ENCODE measurements at regions not wholly inside any gene's neighbourhood (a gene's known extent, or its start where the extent isn't known, plus 50 kb on each side); places are given as distances from the start of the nearest gene placed in this dataset.
"Not testable (repeated sequence)": the region's sequence is repeated elsewhere in the genome, so short reads cannot be mapped to it uniquely, and the experiment has no call there.

DNA sequence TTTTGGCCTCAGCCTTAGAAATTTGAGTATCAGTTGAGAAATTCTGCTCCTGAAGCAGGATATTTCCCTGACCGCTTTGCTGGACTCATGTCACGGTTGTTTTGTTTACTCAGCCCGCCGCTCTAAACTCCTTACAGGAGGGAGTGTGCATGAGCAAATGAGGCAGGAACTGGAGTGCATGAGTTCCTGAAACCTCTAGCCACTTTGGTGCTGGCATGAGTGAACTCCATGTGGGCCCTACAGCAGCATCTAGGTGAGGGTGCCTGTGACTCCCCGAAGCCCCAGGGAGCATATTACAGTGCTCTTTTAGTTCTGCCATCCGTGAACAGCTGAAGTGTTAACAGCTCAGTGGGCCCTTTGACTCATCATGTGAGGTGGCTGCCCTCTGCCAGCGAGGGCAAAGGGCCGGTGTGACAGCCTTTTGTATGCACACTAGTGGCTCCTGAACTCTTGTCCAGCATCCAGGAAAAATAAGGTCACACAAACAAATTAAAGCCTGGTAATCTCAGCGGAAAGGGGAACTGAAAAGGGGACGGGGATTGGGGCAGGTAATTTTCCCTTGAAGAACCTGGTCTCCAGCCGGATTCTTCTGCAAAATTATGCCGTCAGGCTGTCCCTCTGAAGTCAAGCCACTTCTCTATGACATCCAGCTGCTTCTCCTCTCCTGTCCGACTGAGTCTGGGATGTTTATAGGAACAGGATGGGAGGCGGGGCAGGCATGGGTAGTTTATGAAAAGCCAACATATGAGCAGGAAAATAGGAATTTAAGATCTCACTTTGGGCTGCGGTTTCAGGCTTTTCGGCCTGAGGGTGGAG, 1668.7 kb downstream of the SUCLG1 start:
- Histone ChIP-seq H3K36me3 (ENCODE audit: insufficient read depth, low read length) (no peaks in the 10 kb centered on the region), H3K9me3 (ENCODE audit: insufficient read depth, low read depth, low read length) (no peaks in the 10 kb centered on the region), H3K27ac (ENCODE audit: low read depth, low read length) (no peak overlapping the region), H3K9ac (ENCODE audit: low read depth, low read length) (no peak overlapping the region), H3K4me1 (ENCODE audit: insufficient read depth, low read length) (no peaks in the 10 kb centered on the region), H3K27me3 (ENCODE audit: insufficient read depth, low read length) (no peaks in the 10 kb centered on the region), H3K4me3 (ENCODE audit: low read length) (no peak overlapping the region)
- 91% methylated on average over 16 of the region's 16 CpGs for WGBS

DNA sequence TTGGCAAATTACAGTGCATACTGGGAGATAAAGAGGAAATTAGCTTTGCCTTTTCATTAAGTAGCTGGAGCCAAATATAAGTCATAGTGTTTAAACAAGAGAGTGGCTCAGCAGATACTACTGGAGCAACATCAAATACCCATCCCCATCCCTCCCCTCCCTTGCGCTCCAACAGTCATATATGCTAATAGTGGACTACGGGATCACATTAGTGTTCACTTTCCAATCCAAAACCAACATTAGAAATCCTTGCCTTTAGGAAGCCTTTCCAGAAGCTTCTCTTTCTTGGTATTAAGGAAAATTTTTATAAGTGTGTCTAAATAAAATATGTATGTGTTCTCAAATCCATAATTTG, 1669.3 kb downstream of the SUCLG1 start:
- H3K27ac ChIP-seq (ENCODE audit: low read depth, low read length) = no peak overlapping the region
- no peak overlapping the region for H3K4me3 ChIP-seq (ENCODE audit: low read length)
- H3K36me3 ChIP-seq (ENCODE audit: insufficient read depth, low read length) = no peaks in the 10 kb centered on the region
- no peaks in the 10 kb centered on the region for H3K4me1 ChIP-seq (ENCODE audit: insufficient read depth, low read length)
- no peaks in the 10 kb centered on the region for H3K9me3 ChIP-seq (ENCODE audit: insufficient read depth, low read depth, low read length)
- no peaks in the 10 kb centered on the region for H3K27me3 ChIP-seq (ENCODE audit: insufficient read depth, low read length)
- no peak overlapping the region for H3K9ac ChIP-seq (ENCODE audit: low read depth, low read length)
- 92% methylated on average over 2 of the region's 2 CpGs for WGBS

DNA sequence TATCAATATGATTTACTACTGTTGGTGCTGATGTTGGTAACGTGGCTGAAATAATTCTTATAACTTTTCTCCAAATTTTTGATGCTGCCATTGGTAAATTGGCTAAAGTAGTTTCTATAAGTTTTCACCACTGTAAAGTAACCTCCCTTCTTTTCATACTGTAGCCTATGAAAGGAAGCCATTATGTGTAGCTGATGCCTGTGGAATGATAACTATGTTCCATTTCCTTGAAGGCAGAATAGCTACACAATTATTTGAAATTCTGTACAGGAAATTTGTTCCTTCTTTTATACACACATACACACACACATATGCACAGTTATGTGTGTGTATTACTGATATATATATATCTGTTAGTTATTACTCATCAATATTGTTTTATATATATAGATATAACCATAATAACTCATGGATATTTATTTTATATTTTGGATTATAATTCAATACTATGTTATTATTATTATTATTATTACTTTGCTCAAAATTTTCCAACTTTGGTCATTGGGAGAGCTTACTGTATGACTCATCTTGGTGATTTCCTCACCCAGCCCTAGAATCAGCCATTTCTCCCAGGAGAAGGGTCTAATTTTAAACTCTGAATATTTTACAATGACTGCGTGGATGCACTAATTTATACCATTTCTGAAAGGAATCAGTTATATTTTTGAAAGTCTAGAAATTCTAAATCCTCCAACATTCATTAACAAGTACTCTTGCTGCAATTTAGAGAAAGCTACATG, 1677.7 kb downstream of the SUCLG1 start:
- no peak overlapping the region for H3K27ac ChIP-seq (ENCODE audit: low read depth, low read length)
- H3K9ac ChIP-seq (ENCODE audit: low read depth, low read length) = no peak overlapping the region
- no peaks in the 10 kb centered on the region for H3K36me3 ChIP-seq (ENCODE audit: insufficient read depth, low read length)
- no peaks in the 10 kb centered on the region for H3K27me3 ChIP-seq (ENCODE audit: insufficient read depth, low read length)
- H3K4me1 ChIP-seq (ENCODE audit: insufficient read depth, low read length) = no peaks in the 10 kb centered on the region
- H3K9me3 ChIP-seq (ENCODE audit: insufficient read depth, low read depth, low read length) = no peaks in the 10 kb centered on the region
- no peak overlapping the region for H3K4me3 ChIP-seq (ENCODE audit: low read length)
- WGBS = no CpG with 5 or more reads among the region's 2 CpGs

GRCh38 chr2:82780050-82780449, 1679.0 kb downstream of the SUCLG1 start:
- 93% methylated on average over 7 of the region's 7 CpGs for WGBS
- no peak overlapping the region for H3K4me3 ChIP-seq (ENCODE audit: low read length)
- no peak overlapping the region for H3K27ac ChIP-seq (ENCODE audit: low read depth, low read length)
- H3K36me3 ChIP-seq (ENCODE audit: insufficient read depth, low read length) = no peaks in the 10 kb centered on the region
- no peaks in the 10 kb centered on the region for H3K27me3 ChIP-seq (ENCODE audit: insufficient read depth, low read length)
- no peaks in the 10 kb centered on the region for H3K4me1 ChIP-seq (ENCODE audit: insufficient read depth, low read length)
- no peak overlapping the region for H3K9ac ChIP-seq (ENCODE audit: low read depth, low read length)
- no peaks in the 10 kb centered on the region for H3K9me3 ChIP-seq (ENCODE audit: insufficient read depth, low read depth, low read length)

DNA sequence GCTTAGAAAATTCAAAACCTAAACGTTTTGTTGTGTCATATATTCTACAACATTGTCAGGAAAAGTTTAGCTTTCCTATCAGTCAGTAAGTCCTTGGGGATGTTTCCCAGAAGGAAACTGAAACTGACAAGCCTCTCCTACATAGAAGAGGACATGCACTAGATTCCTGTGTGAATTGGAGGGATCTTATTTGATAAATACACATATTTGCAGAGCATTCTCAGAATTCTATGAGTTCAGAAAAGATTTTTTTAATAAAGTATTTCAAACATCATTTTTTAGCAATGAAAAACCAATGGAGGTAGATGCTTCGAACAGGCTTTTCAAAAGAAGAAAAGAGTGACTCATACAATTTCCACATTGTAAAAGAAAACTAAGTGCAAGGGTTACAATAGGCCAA, 1706.7 kb downstream of the SUCLG1 start:
- no peaks in the 10 kb centered on the region for H3K4me1 ChIP-seq (ENCODE audit: insufficient read depth, low read length)
- WGBS = 80% methylated on average over 1 of the region's 2 CpGs
- peaks cover 10% of the 10 kb centered on the region for H3K9me3 ChIP-seq (ENCODE audit: insufficient read depth, low read depth, low read length)
- H3K36me3 ChIP-seq (ENCODE audit: insufficient read depth, low read length) = no peaks in the 10 kb centered on the region
- no peak overlapping the region for H3K9ac ChIP-seq (ENCODE audit: low read depth, low read length)
- no peak overlapping the region for H3K27ac ChIP-seq (ENCODE audit: low read depth, low read length)
- no peaks in the 10 kb centered on the region for H3K27me3 ChIP-seq (ENCODE audit: insufficient read depth, low read length)
- no peak overlapping the region for H3K4me3 ChIP-seq (ENCODE audit: low read length)

- Histone ChIP-seq H3K9ac (ENCODE audit: low read depth, low read length) (no peak overlapping the region), H3K27me3 (ENCODE audit: insufficient read depth, low read length) (no peaks in the 10 kb centered on the region), H3K36me3 (ENCODE audit: insufficient read depth, low read length) (no peaks in the 10 kb centered on the region), H3K27ac (ENCODE audit: low read depth, low read length) (no peak overlapping the region), H3K4me3 (ENCODE audit: low read length) (no peak overlapping the region), H3K9me3 (ENCODE audit: insufficient read depth, low read depth, low read length) (peaks cover 10% of the 10 kb centered on the region), H3K4me1 (ENCODE audit: insufficient read depth, low read length) (no peaks in the 10 kb centered on the region)
- WGBS = 100% methylated on average over 2 of the region's 2 CpGs
These were observed 1710.4 kb downstream of the SUCLG1 start for GRCh38 chr2:82748653-82749052.

DNA sequence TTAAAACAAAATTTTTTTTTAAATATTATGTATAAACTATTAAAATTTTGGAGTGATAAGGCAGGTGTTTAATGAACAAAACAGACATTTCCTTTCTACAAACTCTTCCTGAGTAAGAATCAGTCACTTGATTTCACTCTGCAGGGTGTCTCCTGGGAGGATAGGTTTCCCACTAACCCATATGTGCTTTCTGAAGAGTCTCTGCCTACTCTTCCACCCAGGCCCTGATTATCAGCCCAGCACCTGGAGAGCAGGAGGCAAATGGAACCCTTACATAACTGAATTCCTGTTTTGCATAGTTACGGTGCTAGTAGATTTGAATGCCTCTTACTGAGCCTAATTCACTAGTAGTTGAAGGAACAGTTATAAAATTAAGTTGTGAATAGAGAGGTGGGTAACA, 1718.6 kb downstream of the SUCLG1 start:
- Histone ChIP-seq H3K9me3 (ENCODE audit: insufficient read depth, low read depth, low read length) (no peaks in the 10 kb centered on the region), H3K27me3 (ENCODE audit: insufficient read depth, low read length) (no peaks in the 10 kb centered on the region), H3K4me1 (ENCODE audit: insufficient read depth, low read length) (peaks cover 4% of the 10 kb centered on the region; the same call in 1 of the 2 replicates), H3K4me3 (ENCODE audit: low read length) (no peak overlapping the region), H3K36me3 (ENCODE audit: insufficient read depth, low read length) (no peaks in the 10 kb centered on the region), H3K9ac (ENCODE audit: low read depth, low read length) (no peak overlapping the region), H3K27ac (ENCODE audit: low read depth, low read length) (no peak overlapping the region)
- WGBS = 83% methylated on average over 1 of the region's 1 CpG

- not testable (repeated sequence) for H3K27ac ChIP-seq (ENCODE audit: low read depth, low read length); H3K9ac ChIP-seq (ENCODE audit: low read depth, low read length); H3K4me1 ChIP-seq (ENCODE audit: insufficient read depth, low read length); H3K9me3 ChIP-seq (ENCODE audit: insufficient read depth, low read depth, low read length); H3K27me3 ChIP-seq (ENCODE audit: insufficient read depth, low read length); H3K4me3 ChIP-seq (ENCODE audit: low read length); H3K36me3 ChIP-seq (ENCODE audit: insufficient read depth, low read length)
- WGBS = 97% methylated on average over 15 of the region's 15 CpGs
These were observed 1721.1 kb downstream of the SUCLG1 start for GRCh38 chr2:82737965-82738364.

GRCh38 chr2:82735336-82735735, 1723.7 kb downstream of the SUCLG1 start:
- H3K9me3 ChIP-seq (ENCODE audit: insufficient read depth, low read depth, low read length) = no peaks in the 10 kb centered on the region
- H3K27ac ChIP-seq (ENCODE audit: low read depth, low read length) = no peak overlapping the region
- H3K4me3 ChIP-seq (ENCODE audit: low read length) = no peak overlapping the region
- WGBS = 97% methylated on average over 2 of the region's 2 CpGs
- no peaks in the 10 kb centered on the region for H3K36me3 ChIP-seq (ENCODE audit: insufficient read depth, low read length)
- H3K27me3 ChIP-seq (ENCODE audit: insufficient read depth, low read length) = no peaks in the 10 kb centered on the region
- H3K4me1 ChIP-seq (ENCODE audit: insufficient read depth, low read length) = no peaks in the 10 kb centered on the region
- no peak overlapping the region for H3K9ac ChIP-seq (ENCODE audit: low read depth, low read length)

DNA sequence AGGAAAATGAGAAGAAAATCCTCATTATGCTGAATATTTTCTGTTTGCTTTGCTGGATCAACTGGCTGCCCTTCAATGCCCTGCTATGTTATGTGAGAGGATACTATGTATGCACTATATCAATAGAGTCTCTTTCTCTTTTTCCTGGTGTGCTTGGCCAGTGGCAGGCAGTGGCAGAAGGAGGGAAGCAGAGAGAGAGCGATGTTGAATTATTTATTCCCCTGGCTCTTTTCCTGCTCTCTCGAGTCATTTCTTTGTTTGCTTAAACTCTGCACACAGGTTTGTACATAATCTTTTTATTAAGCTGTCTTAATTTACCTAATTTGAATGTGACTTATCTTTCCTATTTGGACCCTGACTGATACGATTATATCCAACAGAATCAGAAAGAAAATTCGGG, 1727.3 kb downstream of the SUCLG1 start:
- Histone ChIP-seq H3K9me3 (ENCODE audit: insufficient read depth, low read depth, low read length) (no peaks in the 10 kb centered on the region), H3K27ac (ENCODE audit: low read depth, low read length) (no peak overlapping the region), H3K4me1 (ENCODE audit: insufficient read depth, low read length) (no peaks in the 10 kb centered on the region), H3K4me3 (ENCODE audit: low read length) (no peak overlapping the region), H3K36me3 (ENCODE audit: insufficient read depth, low read length) (no peaks in the 10 kb centered on the region), H3K27me3 (ENCODE audit: insufficient read depth, low read length) (no peaks in the 10 kb centered on the region), H3K9ac (ENCODE audit: low read depth, low read length) (no peak overlapping the region)
- WGBS = 100% methylated on average over 3 of the region's 4 CpGs

DNA sequence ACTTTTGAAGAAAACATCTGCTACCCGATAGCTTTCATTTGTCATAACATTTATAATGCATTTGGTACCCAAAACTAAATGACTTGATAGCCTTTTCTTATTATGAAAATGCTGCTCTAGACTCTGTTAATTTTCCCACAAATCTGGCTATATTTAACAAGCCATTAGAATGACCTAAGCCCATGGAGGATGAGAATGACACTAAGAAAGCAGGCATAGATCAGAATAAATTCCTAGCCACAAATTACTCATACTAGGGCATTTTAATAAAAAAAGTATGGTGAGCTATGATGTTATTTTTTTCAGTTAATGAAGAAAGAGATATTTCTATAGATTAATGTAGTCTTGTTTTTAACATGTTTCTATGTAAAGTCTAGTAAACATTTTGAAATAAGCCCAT, 1728.3 kb downstream of the SUCLG1 start:
- Histone ChIP-seq H3K36me3 (ENCODE audit: insufficient read depth, low read length) (no peaks in the 10 kb centered on the region), H3K27ac (ENCODE audit: low read depth, low read length) (no peak overlapping the region)
- 100% methylated on average over 1 of the region's 1 CpG for WGBS

More for the DNA sequence above, 1728.3 kb downstream of the SUCLG1 start:
- no peaks in the 10 kb centered on the region for H3K9me3 ChIP-seq (ENCODE audit: insufficient read depth, low read depth, low read length)
- H3K4me1 ChIP-seq (ENCODE audit: insufficient read depth, low read length) = no peaks in the 10 kb centered on the region
- H3K9ac ChIP-seq (ENCODE audit: low read depth, low read length) = no peak overlapping the region
- no peak overlapping the region for H3K4me3 ChIP-seq (ENCODE audit: low read length)
- H3K27me3 ChIP-seq (ENCODE audit: insufficient read depth, low read length) = no peaks in the 10 kb centered on the region

All from HUES64 (cell line).